OCI-LY7 (cell line): ENCODE measurements at regions not wholly inside any gene's neighbourhood (a gene's known extent, or its start where the extent isn't known, plus 50 kb on each side); places are given as distances from the start of the nearest gene placed in this dataset.

Source experiments
- BruUV-seq: library from RNA; stranded (reverse); fragments of 400-500 nt; replicated peaks from 2 replicates; lab custom pipeline; 2021; lab: Mats Ljungman, UMichigan
- CTCF ChIA-PET: fragments of 300-600 bp; sonication (Branson Sonifier 250); formaldehyde crosslinking; loops from one replicate; lab custom pipeline; 2022; ENCODE audit warnings: antibody characterized with exemption; ENCODE audit not compliant: unreplicated experiment; lab: Charles Lee
- POLR2A ChIA-PET: fragments of 300-600 bp; sonication (Branson Sonifier 250); formaldehyde crosslinking; loops from one replicate; lab custom pipeline; 2022; ENCODE audit warnings: antibody characterized with exemption; lab: Charles Lee
- DNase-seq: peaks from one replicate; pipeline ENCODE4 v3.0.0-alpha.2; 2015; ENCODE audit warnings: low spot score
- H2AFZ ChIP-seq: fragments of 200-600 bp; sonication (generic), shearing (Covaris generic); 2 replicates; pipeline ENCODE4 v1.6.1; 2014; ENCODE audit warnings: mild to moderate bottlenecking, antibody characterized with exemption, low read length, moderate library complexity
- H3K27ac ChIP-seq: fragments of 200-600 bp; sonication (generic); 2 replicates; pipeline ENCODE4 v1.5.1; 2014; ENCODE audit warnings: mixed run types, low read depth, mild to moderate bottlenecking, moderate library complexity, low read length, inconsistent platforms; ENCODE audit not compliant: poor library complexity, severe bottlenecking
- H3K36me3 ChIP-seq: fragments of 200-600 bp; sonication (generic); 2 replicates; pipeline ENCODE4 v1.6.1; 2014; ENCODE audit warnings: mild to moderate bottlenecking, antibody characterized with exemption, low read length, moderate library complexity, mixed read lengths; ENCODE audit not compliant: insufficient read depth
- H3K4me1 ChIP-seq: fragments of 200-600 bp; sonication (generic); 2 replicates; pipeline ENCODE4 v1.5.1; 2014; ENCODE audit warnings: mild to moderate bottlenecking, low read length; ENCODE audit not compliant: insufficient read depth, poor library complexity, severe bottlenecking
- H3K4me2 ChIP-seq: fragments of 200-600 bp; sonication (generic); 2 replicates; pipeline ENCODE4 v1.6.1; 2014; ENCODE audit warnings: mild to moderate bottlenecking, low read length
- H3K4me3 ChIP-seq: fragments of 200-600 bp; sonication (generic); 2 replicates; pipeline ENCODE4 v1.5.1; 2014; ENCODE audit warnings: mild to moderate bottlenecking, low read depth, low read length; ENCODE audit not compliant: poor library complexity, severe bottlenecking
- H3K79me2 ChIP-seq: fragments of 200-600 bp; sonication (generic); 2 replicates; pipeline ENCODE4 v1.6.1; 2016; ENCODE audit warnings: low read depth, mild to moderate bottlenecking, low read length, moderate library complexity, mixed read lengths; ENCODE audit not compliant: insufficient read depth
- H3K9me2 ChIP-seq: fragments of 200-600 bp; sonication (generic); 2 replicates; pipeline ENCODE4 v1.6.1; 2016; ENCODE audit warnings: mild to moderate bottlenecking, low read length, mixed read lengths; ENCODE audit not compliant: insufficient read depth
- H3K9me3 ChIP-seq: fragments of 200-600 bp; sonication (generic); 2 replicates; pipeline ENCODE4 v1.6.1; 2014; ENCODE audit warnings: mild to moderate bottlenecking, mixed run types, low read length, mixed read lengths
- H4K20me1 ChIP-seq: fragments of 200-600 bp; sonication (generic); 2 replicates; pipeline ENCODE4 v1.6.1; 2014; ENCODE audit warnings: mild to moderate bottlenecking, antibody characterized with exemption, low read length, moderate library complexity, mixed read lengths; ENCODE audit not compliant: insufficient read depth
- CTCF ChIP-seq: fragments of 200-600 bp; sonication (generic); conservative IDR thresholded peaks from 2 replicates; pipeline ENCODE4 v1.5.1; 2014; ENCODE audit warnings: mild to moderate bottlenecking, antibody characterized with exemption, low read length, moderate library complexity, mixed read lengths
- EZH2phosphoT487 ChIP-seq: fragments of 200-600 bp; sonication (generic); IDR thresholded peaks from 2 replicates; pipeline ENCODE4 v1.6.1; 2018; ENCODE audit warnings: low read depth, borderline replicate concordance, mild to moderate bottlenecking, mixed run types, antibody characterized with exemption, low read length, moderate library complexity, mixed read lengths
- intact Hi-C: fragments of 100-400 bp; cut with micrococcal nuclease; formaldehyde crosslinking; loops from one replicate; pipeline ENCODE4 v1.10.0; 2022; ENCODE audit not compliant: unreplicated experiment

GRCh38 chr16:82363026-82363816, 193.2 kb upstream of the MPHOSPH6 start:
- CTCF ChIA-PET = no interaction called here
- Histone ChIP-seq H3K4me2 (no peak overlapping the region), H3K9me3 (no peaks in the 10 kb centered on the region), H3K79me2 (no peaks in the 10 kb centered on the region), H3K27ac (no peak overlapping the region), H3K9me2 (no peaks in the 10 kb centered on the region), H2AFZ (no peak overlapping the region), H4K20me1 (no peaks in the 10 kb centered on the region), H3K4me3 (no peak overlapping the region), H3K4me1 (no peaks in the 10 kb centered on the region), H3K36me3 (no peaks in the 10 kb centered on the region)
- BruUV-seq = no TSS peak
- POLR2A ChIA-PET = no interaction called here
- no peak for DNase-seq
- intact Hi-C loops = no loop called here
- TF ChIP-seq EZH2phosphoT487 (no peak), CTCF (no peak)

- ChIA-PET POLR2A (no interaction called here), CTCF (no interaction called here)
- DNase-seq = no peak
- H3K9me2 ChIP-seq = no peaks in the 10 kb centered on the region
- TF ChIP-seq EZH2phosphoT487 (no peak), CTCF (no peak)
- no peak overlapping the region for H3K4me3 ChIP-seq
- no peaks in the 10 kb centered on the region for H3K79me2 ChIP-seq
- no peaks in the 10 kb centered on the region for H3K4me1 ChIP-seq
- H3K9me3 ChIP-seq = no peaks in the 10 kb centered on the region
- no TSS peak for BruUV-seq
- H2AFZ ChIP-seq = no peak overlapping the region
- no peak overlapping the region for H3K4me2 ChIP-seq
- H3K27ac ChIP-seq = no peak overlapping the region
- intact Hi-C loops = no loop called here
- no peaks in the 10 kb centered on the region for H4K20me1 ChIP-seq
- H3K36me3 ChIP-seq = no peaks in the 10 kb centered on the region
Observed at GRCh38 chr16:82361885-82362284, 191.9 kb upstream of the MPHOSPH6 start.
